ENCODE measurements at regions not wholly inside any gene's neighbourhood (a gene's known extent, or its start where the extent isn't known, plus 50 kb on each side); places are given as distances from the start of the nearest gene placed in this dataset.

GRCh38 chr5:141777130-141777529, 95.1 kb upstream of the ARAP3 start:
- no peak for TF ChIP-seq HOXA7 (CRISPR knock-in tag; IDR thresholded peaks at IDR 0.05; ENCODE audit: borderline replicate concordance)
- TF ChIP-seq ZBTB11 (tag by site-specific recombination; conservative IDR thresholded peaks at IDR 0.05; ENCODE audit: low read depth): no peak
- TF ChIP-seq SP2 (tag by site-specific recombination; IDR thresholded peaks at IDR 0.05): no peak
- TF ChIP-seq CTCF (tag by site-specific recombination; IDR thresholded peaks at IDR 0.05): no peak
- no peak for TF ChIP-seq SETDB1 (IDR thresholded peaks at IDR 0.05; ENCODE audit: insufficient read length, low read length)
- TF ChIP-seq ZNF707 (tag by site-specific recombination; IDR thresholded peaks at IDR 0.05): no peak
- no peak for TF ChIP-seq PRDM4 (tag by site-specific recombination; IDR thresholded peaks at IDR 0.05)
- TF ChIP-seq ZNF24 (tag by site-specific recombination; IDR thresholded peaks at IDR 0.05): no peak
- no peak for TF ChIP-seq ZBTB7A (tag by site-specific recombination; IDR thresholded peaks at IDR 0.05; ENCODE audit: low read depth)
- no peak for TF ChIP-seq TSHZ1 (tag by site-specific recombination; IDR thresholded peaks at IDR 0.05; ENCODE audit: borderline replicate concordance)
- TF ChIP-seq ZNF449 (tag by site-specific recombination; IDR thresholded peaks at IDR 0.05): no peak
- no peak for TF ChIP-seq TRIM28 (IDR thresholded peaks at IDR 0.05; ENCODE audit: borderline replicate concordance, low read length)
